Endothelial cell of umbilical vein (primary cell): ENCODE measurements at regions not wholly inside any gene's neighbourhood (a gene's known extent, or its start where the extent isn't known, plus 50 kb on each side); places are given as distances from the start of the nearest gene placed in this dataset.

Source experiments
- BruUV-seq: library from RNA; stranded (reverse); fragments of 400-500 nt; replicated peaks from 2 replicates; lab custom pipeline; 2021; lab: Mats Ljungman, UMichigan
- CTCF ChIA-PET: fragments of 300-600, 350-600 bp; sonication (Branson Sonifier 250); formaldehyde crosslinking; loops from one replicate; lab custom pipeline; 2021; ENCODE audit warnings: antibody characterized with exemption, inconsistent platforms; lab: Charles Lee
- POLR2A ChIA-PET: fragments of 300-600, 350-600 bp; sonication (Branson Sonifier 250); formaldehyde crosslinking; loops from one replicate; lab custom pipeline; 2021; ENCODE audit warnings: antibody characterized with exemption, inconsistent platforms; lab: Charles Lee
- DNase-seq: peaks from one replicate; pipeline ENCODE4 v3.0.0-alpha.2; 2011; ENCODE audit warnings: low read depth, low spot score
- FAIRE-seq: peaks from 2 replicates; lab custom pipeline; 2011; peaks lifted over from hg19 to GRCh38; lab: Jason Lieb, UNC
- H2AFZ ChIP-seq: 2 replicates; pipeline ENCODE4 v1.6.0; 2012; ENCODE audit warnings: low read depth, low read length, control low read depth, inconsistent platforms
- H3K27ac ChIP-seq: 2 replicates; pipeline ENCODE4 v1.5.1; 2011; ENCODE audit warnings: low read depth, mild to moderate bottlenecking, control low read depth, low read length, moderate library complexity; ENCODE audit not compliant: insufficient read depth
- H3K27me3 ChIP-seq, 2 experiments: 2 replicates each; pipeline versions ENCODE4 v1.6.0 to v1.6.1; 2011; ENCODE audit warnings: low read length in 2 of 2, mixed read lengths in 1 of 2; ENCODE audit not compliant: control insufficient read depth in 2 of 2, insufficient read depth in 2 of 2
- H3K36me3 ChIP-seq, 2 experiments: 2 replicates in 1 of 2; 3 replicates in 1 of 2; pipeline ENCODE4 v1.5.1; 2011; ENCODE audit warnings: low read length in 2 of 2, mild to moderate bottlenecking in 1 of 2, moderate library complexity in 1 of 2; ENCODE audit not compliant: control insufficient read depth in 2 of 2, insufficient read depth in 2 of 2; ENCODE audit errors: extremely low read depth in 1 of 2
- H3K4me1 ChIP-seq: 3 replicates; pipeline ENCODE4 v1.5.1; 2011; ENCODE audit warnings: mild to moderate bottlenecking, low read length; ENCODE audit not compliant: control insufficient read depth, insufficient read depth; ENCODE audit errors: extremely low read depth
- H3K4me2 ChIP-seq: 2 replicates; pipeline ENCODE4 v1.6.1; 2011; ENCODE audit warnings: low read length, control low read depth, mixed read lengths; ENCODE audit not compliant: insufficient read depth
- H3K4me3 ChIP-seq, 3 experiments: fragments of 200-600 bp in 1 of 3; sonication (generic), shearing (Covaris generic) in 1 of 3; replicated peaks in 1 of 3; 2 replicates each; pipeline ENCODE4 v1.5.1; 2011 to 2016; ENCODE audit warnings: control low read depth in 3 of 3, low read length in 3 of 3, mild to moderate bottlenecking in 2 of 3, inconsistent platforms in 1 of 3, low read depth in 1 of 3, moderate library complexity in 1 of 3; ENCODE audit not compliant: insufficient read depth in 1 of 3
- H3K79me2 ChIP-seq: 2 replicates; pipeline ENCODE4 v1.6.0; 2012; ENCODE audit warnings: low read length, inconsistent platforms; ENCODE audit not compliant: control insufficient read depth, insufficient read depth
- H3K9ac ChIP-seq: replicated peaks from 2 replicates; pipeline ENCODE3; 2011; ENCODE audit warnings: low read length, control low read depth; ENCODE audit not compliant: insufficient read depth; ENCODE audit errors: extremely low read depth
- H3K9me1 ChIP-seq: replicated peaks from 3 replicates; pipeline ENCODE4 v1.6.0; 2011; ENCODE audit warnings: mild to moderate bottlenecking, low read length; ENCODE audit not compliant: control insufficient read depth, insufficient read depth; ENCODE audit errors: extremely low read depth
- H3K9me3 ChIP-seq: replicated peaks from 2 replicates; pipeline ENCODE4 v1.5.1; 2012; ENCODE audit warnings: low read length, inconsistent platforms; ENCODE audit not compliant: control insufficient read depth, insufficient read depth
- H4K20me1 ChIP-seq: replicated peaks from 2 replicates; pipeline ENCODE3; 2011; ENCODE audit warnings: mild to moderate bottlenecking, low read length; ENCODE audit not compliant: control insufficient read depth, insufficient read depth; ENCODE audit errors: extremely low read depth
- JUN ChIP-seq: IDR thresholded peaks from 2 replicates; pipeline ENCODE4 v1.6.1; 2011; ENCODE audit warnings: borderline replicate concordance, low read depth; ENCODE audit not compliant: insufficient read length, insufficient read depth
- POLR2A ChIP-seq: IDR thresholded peaks from 2 replicates; pipeline ENCODE4 v1.6.1; 2012; ENCODE audit warnings: low read depth, mild to moderate bottlenecking, control low read depth, low read length
- dilution Hi-C: fragments of 300-500 bp; cut with MboI; formaldehyde crosslinking; loops from one replicate; pipeline ENCODE4 v1.15.0; 2019; ENCODE audit warnings: low sequenced_read_pairs; ENCODE audit not compliant: extremely low pct_ligation_motif_present
- intact Hi-C: fragments of 100-400 bp; cut with micrococcal nuclease; formaldehyde crosslinking; loops from one replicate; pipeline ENCODE4 v1.10.0; 2022
- TF ChIP-seq, protein P1 (sequence below), 2 donors: IDR thresholded peaks; 1 replicate in 1 of 2; 2 replicates in 1 of 2; pipeline ENCODE4 v1.5.1; 2011; ENCODE audit warnings: low read length in 2 of 2, mild to moderate bottlenecking in 2 of 2, moderate library complexity in 2 of 2, control low read depth in 1 of 2, inconsistent platforms in 1 of 2, low read depth in 1 of 2; ENCODE audit not compliant: insufficient read depth in 1 of 2; ENCODE audit errors: extremely low read depth in 1 of 2

DNA sequence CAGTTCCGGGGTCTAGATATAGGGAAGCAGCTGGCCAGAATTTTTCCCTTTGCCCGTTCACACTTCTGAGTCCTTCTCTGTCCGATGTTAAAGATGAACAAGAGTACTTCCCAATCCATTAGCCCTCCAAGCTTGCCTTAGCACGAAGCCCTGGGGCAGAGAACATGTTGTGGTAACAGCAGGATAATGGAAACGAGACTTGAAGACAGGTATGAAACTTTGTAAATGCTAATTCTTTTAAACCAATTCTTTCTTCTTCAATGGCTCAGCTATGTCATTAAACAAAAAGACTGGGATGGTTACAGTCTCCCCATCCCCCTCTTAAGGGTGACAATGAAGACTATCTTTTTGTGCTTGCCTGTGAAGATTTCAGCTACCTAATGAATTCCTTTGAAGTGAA, 218.5 kb downstream of the PLA2G4A start:
- CTCF ChIA-PET = no interaction called here
- H3K79me2 ChIP-seq = no peaks in the 10 kb centered on the region
- POLR2A ChIA-PET = no interaction called here
- no peaks in the 10 kb centered on the region for H3K9me3 ChIP-seq
- FAIRE-seq (no peak), DNase-seq (no peak)
- no peak overlapping the region for H3K4me2 ChIP-seq
- no peaks in the 10 kb centered on the region for H3K4me1 ChIP-seq
- H3K27ac ChIP-seq = no peak overlapping the region
- no peaks in the 10 kb centered on the region for H3K27me3 ChIP-seq
- no peak overlapping the region for H2AFZ ChIP-seq
- H3K36me3 ChIP-seq = no peaks in the 10 kb centered on the region
- no peak overlapping the region for H3K9ac ChIP-seq
- intact Hi-C loops = no loop called here
- dilution Hi-C loops = no loop called here
- H4K20me1 ChIP-seq = no peaks in the 10 kb centered on the region
- H3K4me3 ChIP-seq = no peak overlapping the region
- no TSS peak for BruUV-seq
- TF ChIP-seq JUN = no peak
- no peaks in the 10 kb centered on the region for H3K9me1 ChIP-seq

DNA sequence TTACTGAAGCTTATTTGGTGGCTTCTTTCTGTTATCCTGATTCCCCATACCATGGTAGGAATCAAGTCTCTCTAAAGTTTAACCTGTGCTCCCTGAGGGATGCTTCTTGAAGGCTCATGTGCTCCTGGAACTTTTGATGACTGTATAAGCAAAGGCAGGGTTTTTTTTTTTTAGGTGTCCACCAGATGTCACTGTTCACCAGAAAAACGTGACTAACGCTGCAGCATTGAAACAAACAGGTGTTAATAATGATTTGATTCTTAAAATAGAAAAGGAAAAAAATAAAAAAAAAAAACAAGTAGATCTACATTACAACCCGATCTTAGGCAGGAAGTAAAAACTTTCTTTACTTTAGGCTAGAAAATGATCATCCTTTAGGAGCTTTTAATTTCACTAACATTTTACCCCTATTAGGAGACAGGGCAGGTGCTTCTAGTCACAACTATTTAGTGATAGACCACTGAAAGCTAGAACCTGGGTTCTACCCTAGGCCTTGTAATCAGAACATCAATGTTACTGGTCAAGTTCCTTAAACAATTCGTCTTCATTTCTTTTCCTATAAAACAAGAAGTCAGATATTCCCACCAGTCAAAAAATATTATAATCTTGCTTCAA, 223.0 kb downstream of the PLA2G4A start:
- peak; percentile 62 for DNase-seq
- intact Hi-C loops (loop anchor here (2.0 to 10.0 kb wide), 4 partner anchors 333 to 1887 kb away; no protein-coding TSS in a partner anchor), dilution Hi-C loops (no loop called here)
- POLR2A ChIA-PET = no interaction called here
- TF ChIP-seq POLR2A = no peak
- TF ChIP-seq, protein P1, sequence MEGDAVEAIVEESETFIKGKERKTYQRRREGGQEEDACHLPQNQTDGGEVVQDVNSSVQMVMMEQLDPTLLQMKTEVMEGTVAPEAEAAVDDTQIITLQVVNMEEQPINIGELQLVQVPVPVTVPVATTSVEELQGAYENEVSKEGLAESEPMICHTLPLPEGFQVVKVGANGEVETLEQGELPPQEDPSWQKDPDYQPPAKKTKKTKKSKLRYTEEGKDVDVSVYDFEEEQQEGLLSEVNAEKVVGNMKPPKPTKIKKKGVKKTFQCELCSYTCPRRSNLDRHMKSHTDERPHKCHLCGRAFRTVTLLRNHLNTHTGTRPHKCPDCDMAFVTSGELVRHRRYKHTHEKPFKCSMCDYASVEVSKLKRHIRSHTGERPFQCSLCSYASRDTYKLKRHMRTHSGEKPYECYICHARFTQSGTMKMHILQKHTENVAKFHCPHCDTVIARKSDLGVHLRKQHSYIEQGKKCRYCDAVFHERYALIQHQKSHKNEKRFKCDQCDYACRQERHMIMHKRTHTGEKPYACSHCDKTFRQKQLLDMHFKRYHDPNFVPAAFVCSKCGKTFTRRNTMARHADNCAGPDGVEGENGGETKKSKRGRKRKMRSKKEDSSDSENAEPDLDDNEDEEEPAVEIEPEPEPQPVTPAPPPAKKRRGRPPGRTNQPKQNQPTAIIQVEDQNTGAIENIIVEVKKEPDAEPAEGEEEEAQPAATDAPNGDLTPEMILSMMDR (IDR thresholded peaks at IDR 0.05; ENCODE audit: extremely low read depth in 1 of 2, insufficient read depth in 1 of 2, low read depth in 1 of 2, low read length in 2 of 2) = peak; percentile 28 to 33
- Histone ChIP-seq H3K9me1 (no peaks in the 10 kb centered on the region), H3K79me2 (no peaks in the 10 kb centered on the region), H3K9ac (no peak overlapping the region), H3K4me2 (no peak overlapping the region), H3K4me1 (no peaks in the 10 kb centered on the region), H3K27ac (no peak overlapping the region), H3K27me3 (no peaks in the 10 kb centered on the region), H2AFZ (no peak overlapping the region), H3K36me3 (no peaks in the 10 kb centered on the region), H3K4me3 (no peak overlapping the region), H4K20me1 (no peaks in the 10 kb centered on the region), H3K9me3 (no peaks in the 10 kb centered on the region)
- peak; percentile 65 for FAIRE-seq
- CTCF ChIA-PET = interaction anchor here (0.6 to 3.8 kb wide), 24 partner anchors 8 to 1886 kb away, joined by 3 to 21 read pairs (median 4); no protein-coding TSS in a partner anchor
- BruUV-seq = no TSS peak
